Heart right ventricle (tissue), 16 donors: ENCODE measurements at regions not wholly inside any gene's neighbourhood (a gene's known extent, or its start where the extent isn't known, plus 50 kb on each side); places are given as distances from the start of the nearest gene placed in this dataset.

Experiments
- ATAC-seq, 8 donors: fragments of 200-7000 bp; cut with Tn5 transposase; one replicate each; pipeline ENCODE4 v1.9.1; 2020; ENCODE audit warnings: mild to moderate bottlenecking in 8 of 8, moderate library complexity in 8 of 8, moderate number of reproducible peaks in 1 of 8
- DNase-seq, 2 donors: peaks; one replicate each; pipeline ENCODE4 v3.0.0-alpha.2; 2020
- H3K27ac ChIP-seq, 10 donors: fragments of 200-600 bp; sonication (generic) in 2 of 10; one replicate each; pipeline versions ENCODE4 v1.5.0 to v1.8.0; 2020 to 2022; ENCODE audit warnings: mild to moderate bottlenecking in 3 of 10
- H3K27me3 ChIP-seq, 7 donors: fragments of 200-600 bp; one replicate each; pipeline ENCODE4 v1.8.0; 2021 to 2022; ENCODE audit warnings: mild to moderate bottlenecking in 2 of 7
- H3K36me3 ChIP-seq, 9 donors: fragments of 200-600 bp; sonication (generic) in 1 of 9; one replicate each; pipeline versions ENCODE4 v1.5.0 to v1.8.0; 2020 to 2022; ENCODE audit warnings: mild to moderate bottlenecking in 2 of 9
- H3K4me1 ChIP-seq, 9 donors: fragments of 200-600 bp; sonication (generic) in 1 of 9; one replicate each; pipeline versions ENCODE4 v1.5.0 to v1.8.0; 2020 to 2022; ENCODE audit warnings: mild to moderate bottlenecking in 4 of 9
- H3K4me3 ChIP-seq, 10 donors: fragments of 200-600 bp; sonication (generic) in 2 of 10; one replicate each; pipeline versions ENCODE4 v1.5.0 to v1.8.0; 2020 to 2022; ENCODE audit warnings: mild to moderate bottlenecking in 7 of 10, moderate library complexity in 2 of 10
- H3K9me3 ChIP-seq, 11 donors: fragments of 200-600 bp in 10 of 11; sonication (generic) in 2 of 11; one replicate each; pipeline versions ENCODE4 v1.5.0 to v1.8.0; 2013 to 2022; ENCODE audit warnings: mild to moderate bottlenecking in 2 of 11, control low read depth in 1 of 11, moderate library complexity in 1 of 11
- WGBS, 2 donors: extraction: QIAGEN DNeasy Blood & Tissue Kit; methylation state at CpG; one replicate each; pipeline ENCODE4 v1.1.7; 2013; ENCODE audit warnings: inconsistent platforms in 1 of 2; 5-methylcytosine and 5-hydroxymethylcytosine counted together
- intact Hi-C, 10 donors: fragments of 100-400 bp; cut with DNase I; formaldehyde crosslinking; loops; one replicate each; pipeline versions ENCODE4 v1.11.1 to v1.14.2; 2022
- TF ChIP-seq, protein P1 (sequence below), 9 donors: fragments of 200-600 bp; sonication (generic) in 2 of 9; IDR thresholded peaks; one replicate each; pipeline versions ENCODE4 v1.5.0 to v1.8.0; 2021 to 2022; ENCODE audit warnings: antibody characterized with exemption in 9 of 9, mild to moderate bottlenecking in 5 of 9, moderate library complexity in 1 of 9
- donor health status: Arrhythmogenic right ventricular cardiomyopathy.
- donor health status: ischemic (EF 13 %, LVEDD 7.1; RV severe dilation, severe dysfunction).
- donor health status: healthy with polysubstance abuse.
- donor health status: DM: no; HTN: yes; CAD: no.
- donor health status: DM: no; HTN: no; CAD: no.
- donor health status: ischemic (EF 25% LVEDD 6.9; RV normal size, moderate dysfunction).
- donor health status: ischemic (EF 25% LVEDD 5.7; RV mildly dilated, moderate dysfunction).
- donor health status: healthy.
- donor health status: DM: yes; HTN: yes; CAD: no.
- donor health status: Ischemic cardiomyopathy.
- donor health status: ischemic (EF 35%, LVEDD 5.7; RV mildly dilated, moderate dysfunction).
- donor health status: nonischemic (EF 11% LVEDD 7.7; RV severe dilation, severe dysfunction).
- donor health status: DM: yes; HTN: yes; CAD: no.
- donor health status: PGD.
- donor health status: ischemic (EF 29% LVEDD 5.4; RV normal size, mild dysfunction).
- donor health status: nonischemic (EF 23%, LVEDD 6.1; RV moderate dilation, normal function).

DNA sequence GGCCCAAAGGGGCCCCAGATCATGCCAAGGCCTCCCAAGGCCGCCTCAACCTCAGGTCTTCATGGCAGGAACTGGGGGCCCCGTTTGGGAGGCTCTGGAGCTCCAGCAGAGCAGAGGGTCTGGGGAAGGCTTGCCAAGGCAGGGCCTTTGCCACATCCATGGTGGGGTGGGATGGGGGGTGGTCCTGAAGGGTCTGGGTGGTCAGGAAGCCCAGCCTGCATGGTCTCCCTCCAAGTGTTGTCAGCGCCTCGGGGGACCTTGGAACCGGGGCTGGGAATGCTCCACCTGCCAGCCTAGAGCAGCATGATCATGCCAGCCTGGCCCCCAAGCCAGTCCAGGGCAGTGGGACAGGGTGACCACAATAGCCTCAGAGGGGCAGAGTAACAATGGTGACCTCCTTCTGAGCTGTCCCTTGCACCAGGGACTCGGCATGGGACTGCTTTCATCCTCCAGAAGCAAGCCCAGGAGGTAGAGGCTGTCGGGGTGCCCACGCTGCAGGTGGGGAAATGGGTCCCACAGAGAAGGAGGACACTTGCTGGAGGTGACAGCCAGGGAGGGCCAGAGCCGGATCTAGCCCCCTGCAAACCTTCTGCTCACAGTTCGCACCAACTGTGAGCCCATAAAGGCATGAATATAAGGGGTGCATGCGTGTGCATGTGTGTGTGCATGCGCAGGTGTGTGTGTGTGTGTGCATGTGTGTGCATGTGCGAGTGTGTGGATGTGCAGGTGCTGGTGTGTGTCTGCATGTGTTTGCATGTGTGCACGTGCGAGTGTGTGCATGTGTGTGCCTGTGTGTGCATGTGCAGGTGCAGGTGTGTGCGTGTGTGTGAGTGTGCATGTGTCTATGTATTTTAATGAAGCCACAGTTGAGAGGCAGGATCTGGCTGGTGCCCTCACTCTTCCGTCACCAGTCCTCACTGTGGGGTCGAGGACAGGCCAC is 63.8 kb downstream of the MYEOV start:
- TF ChIP-seq, protein P1, sequence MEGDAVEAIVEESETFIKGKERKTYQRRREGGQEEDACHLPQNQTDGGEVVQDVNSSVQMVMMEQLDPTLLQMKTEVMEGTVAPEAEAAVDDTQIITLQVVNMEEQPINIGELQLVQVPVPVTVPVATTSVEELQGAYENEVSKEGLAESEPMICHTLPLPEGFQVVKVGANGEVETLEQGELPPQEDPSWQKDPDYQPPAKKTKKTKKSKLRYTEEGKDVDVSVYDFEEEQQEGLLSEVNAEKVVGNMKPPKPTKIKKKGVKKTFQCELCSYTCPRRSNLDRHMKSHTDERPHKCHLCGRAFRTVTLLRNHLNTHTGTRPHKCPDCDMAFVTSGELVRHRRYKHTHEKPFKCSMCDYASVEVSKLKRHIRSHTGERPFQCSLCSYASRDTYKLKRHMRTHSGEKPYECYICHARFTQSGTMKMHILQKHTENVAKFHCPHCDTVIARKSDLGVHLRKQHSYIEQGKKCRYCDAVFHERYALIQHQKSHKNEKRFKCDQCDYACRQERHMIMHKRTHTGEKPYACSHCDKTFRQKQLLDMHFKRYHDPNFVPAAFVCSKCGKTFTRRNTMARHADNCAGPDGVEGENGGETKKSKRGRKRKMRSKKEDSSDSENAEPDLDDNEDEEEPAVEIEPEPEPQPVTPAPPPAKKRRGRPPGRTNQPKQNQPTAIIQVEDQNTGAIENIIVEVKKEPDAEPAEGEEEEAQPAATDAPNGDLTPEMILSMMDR (IDR thresholded peaks at IDR 0.05) = no peak
- intact Hi-C loops = no loop called here
- Histone ChIP-seq H3K27me3 (peaks cover 0 to 10% (median 0%) of the 10 kb centered on the region in 7 donors), H3K36me3 (no peaks in the 10 kb centered on the region), H3K9me3 (peaks cover 0 to 15% (median 9%) of the 10 kb centered on the region in 11 donors), H3K27ac (no peak overlapping the region), H3K4me1 (peaks cover 0 to 8% (median 0%) of the 10 kb centered on the region in 9 donors), H3K4me3 (no peak overlapping the region)
- 91% methylated on average over 18 of the region's 18 CpGs for WGBS, 2 donors
- DNase-seq (peak in 1 of 2 donors; percentile 2), ATAC-seq (no peak)

- ATAC-seq = no peak
- no peaks in the 10 kb centered on the region for H3K4me1 ChIP-seq
- H3K36me3 ChIP-seq = no peaks in the 10 kb centered on the region
- H3K27me3 ChIP-seq = peaks cover 0 to 10% (median 0%) of the 10 kb centered on the region in 7 donors
- WGBS, 2 donors = 92 to 94% methylated on average over 8 of the region's 8 CpGs
- intact Hi-C loops = no loop called here
- no peak overlapping the region for H3K4me3 ChIP-seq
- TF ChIP-seq, protein P1 (IDR thresholded peaks at IDR 0.05) = no peak
- DNase-seq = no peak
- peaks cover 0 to 15% (median 9%) of the 10 kb centered on the region in 11 donors for H3K9me3 ChIP-seq
- no peak overlapping the region for H3K27ac ChIP-seq
Observed at GRCh38 chr11:69358398-69359020, 64.6 kb downstream of the MYEOV start.

- Histone ChIP-seq H3K36me3 (no peaks in the 10 kb centered on the region), H3K4me1 (no peaks in the 10 kb centered on the region), H3K27ac (no peak overlapping the region), H3K4me3 (no peak overlapping the region), H3K9me3 (peaks cover 0 to 15% (median 9%) of the 10 kb centered on the region in 11 donors), H3K27me3 (no peaks in the 10 kb centered on the region)
- ATAC-seq = no peak
- TF ChIP-seq, protein P1 (IDR thresholded peaks at IDR 0.05) = no peak
- 82 to 96% methylated on average over 5 of the region's 5 CpGs for whole genome bisulfite sequencing, 2 donors
- intact Hi-C loops = no loop called here
- no peak for DNase-seq
Observed at GRCh38 chr11:69359735-69360480, 66.0 kb downstream of the MYEOV start.

GRCh38 chr11:69360606-69361005 is 66.7 kb downstream of the MYEOV start:
- ATAC-seq (no peak), DNase-seq (no peak)
- TF ChIP-seq, protein P1 (IDR thresholded peaks at IDR 0.05) = no peak
- Histone ChIP-seq H3K27me3 (no peaks in the 10 kb centered on the region), H3K4me3 (no peak overlapping the region), H3K9me3 (peaks cover 0 to 15% (median 9%) of the 10 kb centered on the region in 11 donors), H3K27ac (no peak overlapping the region), H3K36me3 (no peaks in the 10 kb centered on the region), H3K4me1 (no peaks in the 10 kb centered on the region)
- intact Hi-C loops = loop anchor here in 1 of 10 donors (1.0 kb wide), 1 partner anchor 22 kb away; no protein-coding TSS in a partner anchor
- 92 to 95% methylated on average over 3 of the region's 3 CpGs for WGBS, 2 donors
